ENCODE measurements at regions not wholly inside any gene's neighbourhood (a gene's known extent, or its start where the extent isn't known, plus 50 kb on each side); places are given as distances from the start of the nearest gene placed in this dataset.

DNA sequence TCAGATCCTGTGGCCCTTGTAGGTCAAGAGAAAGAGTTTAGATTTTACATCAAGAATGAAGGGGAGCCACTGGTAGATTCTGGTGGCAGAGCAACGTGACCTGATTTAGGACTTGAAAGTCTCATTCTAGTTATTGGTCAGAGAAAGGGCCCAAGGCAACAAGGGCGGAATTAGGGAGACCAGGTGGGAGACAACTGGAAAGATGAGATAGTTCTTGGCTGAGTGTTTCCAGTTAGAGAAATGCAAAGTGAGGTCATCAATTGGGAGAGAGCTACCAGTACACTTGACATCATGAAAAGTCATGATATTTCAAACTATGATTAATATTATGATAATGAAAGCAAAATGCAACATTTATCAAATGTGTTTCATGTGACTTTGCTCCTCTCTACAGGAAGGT is 147.2 kb upstream of the FAM20A start:
- H3K4me3 ChIP-seq (replicated peaks; ENCODE audit: low read depth, low read length), result no peak overlapping the region
- no peak for DNase-seq (ENCODE audit: extremely low read depth, low read depth)
- TF ChIP-seq, protein P1, sequence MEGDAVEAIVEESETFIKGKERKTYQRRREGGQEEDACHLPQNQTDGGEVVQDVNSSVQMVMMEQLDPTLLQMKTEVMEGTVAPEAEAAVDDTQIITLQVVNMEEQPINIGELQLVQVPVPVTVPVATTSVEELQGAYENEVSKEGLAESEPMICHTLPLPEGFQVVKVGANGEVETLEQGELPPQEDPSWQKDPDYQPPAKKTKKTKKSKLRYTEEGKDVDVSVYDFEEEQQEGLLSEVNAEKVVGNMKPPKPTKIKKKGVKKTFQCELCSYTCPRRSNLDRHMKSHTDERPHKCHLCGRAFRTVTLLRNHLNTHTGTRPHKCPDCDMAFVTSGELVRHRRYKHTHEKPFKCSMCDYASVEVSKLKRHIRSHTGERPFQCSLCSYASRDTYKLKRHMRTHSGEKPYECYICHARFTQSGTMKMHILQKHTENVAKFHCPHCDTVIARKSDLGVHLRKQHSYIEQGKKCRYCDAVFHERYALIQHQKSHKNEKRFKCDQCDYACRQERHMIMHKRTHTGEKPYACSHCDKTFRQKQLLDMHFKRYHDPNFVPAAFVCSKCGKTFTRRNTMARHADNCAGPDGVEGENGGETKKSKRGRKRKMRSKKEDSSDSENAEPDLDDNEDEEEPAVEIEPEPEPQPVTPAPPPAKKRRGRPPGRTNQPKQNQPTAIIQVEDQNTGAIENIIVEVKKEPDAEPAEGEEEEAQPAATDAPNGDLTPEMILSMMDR (IDR thresholded peaks at IDR 0.05; ENCODE audit: low read depth, low read length, missing control alignments), result no peak

DNA sequence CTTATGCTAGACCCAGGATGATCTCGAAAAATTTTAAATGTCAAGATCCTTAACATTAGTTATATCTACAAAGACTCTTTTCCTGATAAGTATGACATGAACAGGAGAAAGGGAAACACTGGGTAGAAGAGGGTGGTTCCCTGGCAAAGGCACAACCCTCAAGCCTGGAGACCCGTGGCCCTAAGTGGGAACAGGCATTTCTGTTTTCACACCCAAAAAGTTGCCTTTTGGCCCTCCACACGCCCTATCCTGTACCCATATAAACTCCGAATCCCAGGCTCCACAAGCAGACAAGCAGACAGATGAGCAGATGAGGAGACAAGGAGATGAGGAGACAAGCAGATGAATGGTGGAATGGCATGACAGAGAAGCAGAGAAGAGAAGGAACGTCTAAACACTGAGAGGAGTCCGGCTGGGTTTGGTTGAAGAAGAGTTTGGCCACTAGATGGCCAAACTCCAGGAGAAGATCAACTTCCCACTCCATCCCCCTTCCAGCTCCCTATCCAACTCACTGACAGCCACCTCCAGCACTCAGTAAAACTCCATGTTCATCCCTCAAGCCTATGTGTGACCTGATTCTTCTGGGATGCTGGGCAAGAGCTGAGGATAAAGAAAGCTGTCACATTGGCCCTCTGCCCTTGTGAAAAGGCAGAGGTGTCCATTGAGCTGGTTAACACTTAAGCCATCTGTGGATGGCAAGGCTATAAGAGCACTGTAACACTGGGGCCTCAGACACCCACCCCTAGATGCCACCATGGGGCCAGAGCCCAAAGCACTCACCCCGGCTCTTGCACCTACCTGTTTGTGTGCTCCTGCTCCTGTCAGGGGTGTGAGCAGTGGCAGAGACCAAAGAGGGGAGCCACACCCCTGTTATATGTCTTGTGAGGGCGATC is 139.6 kb upstream of the FAM20A start:
- TF ChIP-seq, protein P1 (IDR thresholded peaks at IDR 0.05; ENCODE audit: low read depth, low read length, missing control alignments), result peak; percentile 49
- DNase-seq (ENCODE audit: extremely low read depth, low read depth), result no peak
- H3K4me3 ChIP-seq (replicated peaks; ENCODE audit: low read depth, low read length), result no peak overlapping the region

DNA sequence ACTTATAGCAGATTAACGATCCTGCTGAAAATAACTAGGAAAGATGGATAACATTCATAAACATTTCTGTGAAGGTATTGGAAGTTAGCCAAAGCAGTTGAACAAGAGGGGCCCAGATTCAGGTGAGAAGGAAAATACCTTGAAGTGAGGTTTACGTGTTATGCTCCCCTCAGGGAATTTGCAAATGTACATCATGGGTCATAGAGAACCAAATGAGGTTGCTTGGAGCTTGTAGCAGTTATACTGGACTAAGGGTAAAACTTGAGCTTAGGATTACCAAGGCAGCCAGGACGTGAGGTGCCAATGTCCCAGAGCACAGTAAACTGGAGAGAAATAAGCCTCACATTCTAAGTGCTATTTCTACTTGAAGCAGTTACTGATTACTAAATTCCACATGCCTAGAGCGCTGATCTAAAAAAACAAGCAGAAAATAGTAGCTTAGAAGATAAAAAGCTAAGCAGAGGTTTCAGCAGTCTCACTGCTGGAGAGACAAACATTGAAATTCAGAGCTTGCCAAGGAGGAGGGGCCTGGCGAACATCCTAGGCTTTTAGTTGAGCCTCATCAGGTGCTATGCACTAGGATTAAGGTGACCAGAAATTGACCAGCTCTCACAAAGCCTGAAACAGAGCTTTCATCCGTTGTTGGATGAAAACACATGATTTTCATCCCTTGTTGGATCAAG is 136.7 kb upstream of the FAM20A start:
- TF ChIP-seq, protein P1 (IDR thresholded peaks at IDR 0.05; ENCODE audit: low read depth, low read length, missing control alignments), result no peak
- no peak overlapping the region for H3K4me3 ChIP-seq (replicated peaks; ENCODE audit: low read depth, low read length)
- no peak for DNase-seq (ENCODE audit: extremely low read depth, low read depth)

DNA sequence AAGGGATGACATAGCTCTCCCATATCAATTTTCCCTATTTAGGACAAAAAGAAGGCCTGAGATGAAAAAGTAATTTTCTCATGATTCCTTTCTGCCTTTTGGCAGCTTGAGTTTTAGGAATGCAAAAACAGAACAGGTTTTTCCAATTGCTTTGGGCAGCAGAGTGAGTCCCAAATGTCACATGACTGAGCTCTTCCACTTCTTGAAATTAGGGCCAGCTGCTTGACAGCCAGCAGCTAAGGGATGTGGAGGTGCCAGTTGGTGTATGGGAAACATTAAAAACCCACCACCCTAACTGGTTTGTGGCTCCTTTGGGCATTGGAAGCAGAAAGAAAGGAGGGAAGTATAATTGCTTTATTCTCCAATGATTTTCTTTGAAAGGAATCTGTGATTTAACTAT is 133.8 kb upstream of the FAM20A start:
- DNase-seq (ENCODE audit: extremely low read depth, low read depth), result no peak
- TF ChIP-seq, protein P1 (IDR thresholded peaks at IDR 0.05; ENCODE audit: low read depth, low read length, missing control alignments), result no peak
- H3K4me3 ChIP-seq (replicated peaks; ENCODE audit: low read depth, low read length), result no peak overlapping the region

DNA sequence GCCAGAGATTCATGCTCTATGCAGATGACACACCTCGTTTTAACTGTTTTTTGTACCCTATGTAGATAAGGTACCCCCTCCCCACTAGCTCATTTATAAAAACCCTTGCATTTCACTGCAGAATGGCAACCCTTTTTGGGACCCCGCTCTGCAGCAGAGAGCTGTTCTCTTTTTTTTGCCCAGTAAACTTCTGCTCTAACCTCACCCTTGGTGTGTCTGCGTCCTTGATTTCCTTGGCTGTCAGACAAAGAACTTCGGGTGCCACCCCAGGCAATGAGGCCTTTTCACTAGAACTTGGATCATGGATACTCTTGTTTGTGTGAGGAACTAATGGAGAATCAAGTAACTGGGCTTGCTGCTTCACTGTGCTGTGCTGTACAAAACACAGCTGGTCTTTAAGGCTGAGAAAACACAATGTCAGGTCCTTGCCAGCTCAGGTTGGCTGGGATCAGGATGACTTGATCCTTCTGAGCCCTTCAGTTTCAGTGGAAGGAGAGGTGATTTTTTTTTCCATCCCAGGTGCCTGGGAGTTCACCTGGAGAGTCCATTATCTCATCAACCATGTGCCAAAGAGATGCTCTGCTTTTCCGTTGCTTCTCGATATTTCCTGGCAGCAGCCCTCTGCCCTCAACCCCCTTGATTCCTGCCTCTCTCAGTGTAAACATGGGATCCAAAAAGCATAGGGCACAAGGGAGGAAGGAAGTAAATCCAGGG is 133.2 kb upstream of the FAM20A start:
- H3K4me3 ChIP-seq (replicated peaks; ENCODE audit: low read depth, low read length), result no peak overlapping the region
- DNase-seq (ENCODE audit: extremely low read depth, low read depth), result no peak
- TF ChIP-seq, protein P1 (IDR thresholded peaks at IDR 0.05; ENCODE audit: low read depth, low read length, missing control alignments), result no peak

DNA sequence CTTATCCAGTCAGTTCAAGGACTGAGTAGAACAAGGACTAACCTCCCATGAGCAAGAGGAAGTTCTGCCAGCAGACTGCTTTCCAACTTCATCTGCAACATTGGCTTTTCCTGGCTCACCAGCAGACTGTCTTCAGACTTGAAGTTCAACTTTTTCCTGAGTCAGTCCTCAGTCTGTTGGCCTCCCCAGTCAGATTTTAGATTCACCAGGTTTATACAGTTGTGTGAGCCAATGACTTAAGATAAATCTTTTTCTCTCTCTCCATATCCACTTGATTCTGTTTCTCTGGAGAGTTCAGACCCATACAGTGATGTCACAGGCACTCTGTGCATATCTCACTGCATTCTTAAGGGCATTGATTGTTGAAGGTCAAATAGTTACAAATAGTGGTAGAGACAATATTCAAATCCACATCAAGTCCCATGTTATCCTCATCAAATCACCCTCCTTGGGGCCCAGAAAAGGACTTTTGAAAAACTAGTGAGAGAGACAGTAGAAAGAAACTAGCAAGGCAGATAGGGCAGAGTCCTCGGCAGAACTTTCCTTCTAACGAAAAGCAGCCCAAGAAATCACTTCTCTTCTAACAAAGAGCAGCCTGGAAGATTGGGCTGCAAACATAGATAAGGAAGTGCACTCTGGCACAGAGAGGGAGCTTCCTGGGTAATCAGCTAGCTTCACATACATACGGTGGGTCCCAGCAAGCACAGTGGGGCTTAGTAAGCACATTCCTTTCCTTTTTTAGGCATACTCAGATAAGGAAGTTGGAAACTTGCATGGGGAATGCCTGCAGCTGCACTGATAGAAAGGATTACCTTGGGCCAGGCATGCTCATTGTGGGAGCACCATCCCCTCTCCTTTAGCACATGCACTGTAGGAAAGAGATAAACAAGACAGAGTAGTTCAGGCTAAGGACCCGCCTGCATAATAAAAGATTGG is 132.3 kb upstream of the FAM20A start:
- TF ChIP-seq, protein P1 (IDR thresholded peaks at IDR 0.05; ENCODE audit: low read depth, low read length, missing control alignments), result no peak
- peak; percentile 32 for DNase-seq (ENCODE audit: extremely low read depth, low read depth)
- H3K4me3 ChIP-seq (replicated peaks; ENCODE audit: low read depth, low read length), result no peak overlapping the region

Measured in HFF-Myc (cell line).